HepG2 (cell line): ENCODE measurements at regions not wholly inside any gene's neighbourhood (a gene's known extent, or its start where the extent isn't known, plus 50 kb on each side); places are given as distances from the start of the nearest gene placed in this dataset.

ENCODE experiments used
- ATRX ChIP-seq: sonication (generic); formaldehyde crosslinking; IDR thresholded peaks from 2 replicates; pipeline ENCODE4 v1.4.0; 2020; ENCODE audit warnings: missing genetic modification reagents, borderline replicate concordance
- CAMTA2 ChIP-seq: sonication (generic); formaldehyde crosslinking; IDR thresholded peaks from 2 replicates; pipeline ENCODE4 v1.4.0; 2020; ENCODE audit warnings: mild to moderate bottlenecking, missing genetic modification reagents, borderline replicate concordance
- HOXA3 ChIP-seq: sonication (generic); formaldehyde crosslinking; IDR thresholded peaks from 2 replicates; pipeline ENCODE4 v1.5.0; 2020; ENCODE audit warnings: missing genetic modification reagents
- ISL2 ChIP-seq: sonication (generic); formaldehyde crosslinking; IDR thresholded peaks from 2 replicates; pipeline ENCODE4 v1.5.0; 2020; ENCODE audit warnings: missing genetic modification reagents
- JUNB ChIP-seq: sonication (generic); formaldehyde crosslinking; IDR thresholded peaks from 2 replicates; pipeline ENCODE4 v1.8.0; 2022; ENCODE audit warnings: missing genetic modification reagents, mild to moderate bottlenecking, borderline replicate concordance
- JUND ChIP-seq: sonication (generic); formaldehyde crosslinking; IDR thresholded peaks from 2 replicates; pipeline ENCODE4 v1.8.0; 2022; ENCODE audit warnings: mild to moderate bottlenecking, missing genetic modification reagents
- KDM1A ChIP-seq: IDR thresholded peaks from 2 replicates; pipeline ENCODE4 v1.6.1; 2016; ENCODE audit warnings: missing compliant biosample characterization
- NFIC ChIP-seq: IDR thresholded peaks from 2 replicates; pipeline ENCODE4 v1.6.1; 2012; ENCODE audit warnings: mild to moderate bottlenecking, low read length, inconsistent platforms
- SALL2 ChIP-seq: sonication (generic); formaldehyde crosslinking; IDR thresholded peaks from 2 replicates; pipeline ENCODE4 v1.8.1; 2023; ENCODE audit warnings: mild to moderate bottlenecking, missing genetic modification reagents, inconsistent platforms
- TBX2 ChIP-seq: sonication (generic); formaldehyde crosslinking; IDR thresholded peaks from 2 replicates; pipeline ENCODE4 v1.5.0; 2020; ENCODE audit warnings: missing genetic modification reagents, mild to moderate bottlenecking, borderline replicate concordance
- ZFX ChIP-seq: sonication (generic); formaldehyde crosslinking; IDR thresholded peaks from 2 replicates; pipeline ENCODE4 v1.4.0; 2020; ENCODE audit warnings: mild to moderate bottlenecking, low read depth, missing genetic modification reagents, moderate library complexity
- ZNF256 ChIP-seq: sonication (generic); formaldehyde crosslinking; conservative IDR thresholded peaks from 2 replicates; pipeline ENCODE4 v1.4.0; 2020; ENCODE audit warnings: missing genetic modification reagents
- ZNF335 ChIP-seq: sonication (generic); formaldehyde crosslinking; IDR thresholded peaks from 2 replicates; pipeline ENCODE4 v1.4.0; 2020; ENCODE audit warnings: missing genetic modification reagents
- TF ChIP-seq, protein P1 (sequence below): sonication (generic); formaldehyde crosslinking; IDR thresholded peaks from 2 replicates; pipeline ENCODE4 v1.4.0; 2020; ENCODE audit warnings: missing genetic modification reagents, borderline replicate concordance
- TF ChIP-seq, protein P2 (sequence below): sonication (generic); formaldehyde crosslinking; IDR thresholded peaks from 2 replicates; pipeline ENCODE4 v1.4.0; 2020; ENCODE audit warnings: low read depth, mild to moderate bottlenecking, missing genetic modification reagents
- TF ChIP-seq, protein P3 (sequence below): sonication (generic); formaldehyde crosslinking; IDR thresholded peaks from 2 replicates; pipeline ENCODE4 v1.9.0; 2021; ENCODE audit warnings: mild to moderate bottlenecking, missing genetic modification reagents
- TF ChIP-seq, protein P4 (sequence below): IDR thresholded peaks from 2 replicates; pipeline ENCODE4 v1.6.1; 2016; ENCODE audit warnings: mild to moderate bottlenecking
- TF ChIP-seq, protein P5 (sequence below): sonication (generic); formaldehyde crosslinking; IDR thresholded peaks from 2 replicates; pipeline ENCODE4 v1.5.0; 2020; ENCODE audit warnings: missing genetic modification reagents, mild to moderate bottlenecking, borderline replicate concordance

DNA sequence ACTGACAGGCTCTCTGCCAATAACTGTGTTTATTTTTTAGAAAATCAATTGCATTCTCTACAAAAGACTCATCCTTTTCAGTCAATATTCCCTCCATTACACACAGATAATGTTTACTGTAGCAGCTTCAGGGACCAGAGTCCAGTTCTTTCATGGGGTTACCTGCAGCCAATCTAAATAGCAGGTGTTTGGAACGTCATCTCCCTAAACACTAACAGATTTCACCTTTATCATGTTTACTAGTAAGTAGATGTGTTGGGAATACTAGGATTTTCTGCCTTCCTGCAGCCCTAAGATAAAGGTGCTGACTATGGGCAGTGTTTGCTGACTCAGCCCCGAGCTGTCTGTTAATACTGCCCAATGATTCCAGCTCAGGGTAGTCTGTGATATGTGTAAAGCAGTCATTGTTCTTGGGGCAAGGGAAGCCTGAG lies 447.0 kb downstream of the KIF4B start (continued):
- TF ChIP-seq, protein P1, sequence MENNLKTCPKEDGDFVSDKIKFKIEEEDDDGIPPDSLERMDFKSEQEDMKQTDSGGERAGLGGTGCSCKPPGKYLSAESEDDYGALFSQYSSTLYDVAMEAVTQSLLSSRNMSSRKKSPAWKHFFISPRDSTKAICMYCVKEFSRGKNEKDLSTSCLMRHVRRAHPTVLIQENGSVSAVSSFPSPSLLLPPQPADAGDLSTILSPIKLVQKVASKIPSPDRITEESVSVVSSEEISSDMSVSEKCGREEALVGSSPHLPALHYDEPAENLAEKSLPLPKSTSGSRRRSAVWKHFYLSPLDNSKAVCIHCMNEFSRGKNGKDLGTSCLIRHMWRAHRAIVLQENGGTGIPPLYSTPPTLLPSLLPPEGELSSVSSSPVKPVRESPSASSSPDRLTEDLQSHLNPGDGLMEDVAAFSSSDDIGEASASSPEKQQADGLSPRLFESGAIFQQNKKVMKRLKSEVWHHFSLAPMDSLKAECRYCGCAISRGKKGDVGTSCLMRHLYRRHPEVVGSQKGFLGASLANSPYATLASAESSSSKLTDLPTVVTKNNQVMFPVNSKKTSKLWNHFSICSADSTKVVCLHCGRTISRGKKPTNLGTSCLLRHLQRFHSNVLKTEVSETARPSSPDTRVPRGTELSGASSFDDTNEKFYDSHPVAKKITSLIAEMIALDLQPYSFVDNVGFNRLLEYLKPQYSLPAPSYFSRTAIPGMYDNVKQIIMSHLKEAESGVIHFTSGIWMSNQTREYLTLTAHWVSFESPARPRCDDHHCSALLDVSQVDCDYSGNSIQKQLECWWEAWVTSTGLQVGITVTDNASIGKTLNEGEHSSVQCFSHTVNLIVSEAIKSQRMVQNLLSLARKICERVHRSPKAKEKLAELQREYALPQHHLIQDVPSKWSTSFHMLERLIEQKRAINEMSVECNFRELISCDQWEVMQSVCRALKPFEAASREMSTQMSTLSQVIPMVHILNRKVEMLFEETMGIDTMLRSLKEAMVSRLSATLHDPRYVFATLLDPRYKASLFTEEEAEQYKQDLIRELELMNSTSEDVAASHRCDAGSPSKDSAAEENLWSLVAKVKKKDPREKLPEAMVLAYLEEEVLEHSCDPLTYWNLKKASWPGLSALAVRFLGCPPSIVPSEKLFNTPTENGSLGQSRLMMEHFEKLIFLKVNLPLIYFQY (CRISPR knock-in tag), result no peak
- TF ChIP-seq, protein P2, sequence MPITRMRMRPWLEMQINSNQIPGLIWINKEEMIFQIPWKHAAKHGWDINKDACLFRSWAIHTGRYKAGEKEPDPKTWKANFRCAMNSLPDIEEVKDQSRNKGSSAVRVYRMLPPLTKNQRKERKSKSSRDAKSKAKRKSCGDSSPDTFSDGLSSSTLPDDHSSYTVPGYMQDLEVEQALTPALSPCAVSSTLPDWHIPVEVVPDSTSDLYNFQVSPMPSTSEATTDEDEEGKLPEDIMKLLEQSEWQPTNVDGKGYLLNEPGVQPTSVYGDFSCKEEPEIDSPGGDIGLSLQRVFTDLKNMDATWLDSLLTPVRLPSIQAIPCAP (CRISPR knock-in tag), result no peak
- TF ChIP-seq, protein P3, sequence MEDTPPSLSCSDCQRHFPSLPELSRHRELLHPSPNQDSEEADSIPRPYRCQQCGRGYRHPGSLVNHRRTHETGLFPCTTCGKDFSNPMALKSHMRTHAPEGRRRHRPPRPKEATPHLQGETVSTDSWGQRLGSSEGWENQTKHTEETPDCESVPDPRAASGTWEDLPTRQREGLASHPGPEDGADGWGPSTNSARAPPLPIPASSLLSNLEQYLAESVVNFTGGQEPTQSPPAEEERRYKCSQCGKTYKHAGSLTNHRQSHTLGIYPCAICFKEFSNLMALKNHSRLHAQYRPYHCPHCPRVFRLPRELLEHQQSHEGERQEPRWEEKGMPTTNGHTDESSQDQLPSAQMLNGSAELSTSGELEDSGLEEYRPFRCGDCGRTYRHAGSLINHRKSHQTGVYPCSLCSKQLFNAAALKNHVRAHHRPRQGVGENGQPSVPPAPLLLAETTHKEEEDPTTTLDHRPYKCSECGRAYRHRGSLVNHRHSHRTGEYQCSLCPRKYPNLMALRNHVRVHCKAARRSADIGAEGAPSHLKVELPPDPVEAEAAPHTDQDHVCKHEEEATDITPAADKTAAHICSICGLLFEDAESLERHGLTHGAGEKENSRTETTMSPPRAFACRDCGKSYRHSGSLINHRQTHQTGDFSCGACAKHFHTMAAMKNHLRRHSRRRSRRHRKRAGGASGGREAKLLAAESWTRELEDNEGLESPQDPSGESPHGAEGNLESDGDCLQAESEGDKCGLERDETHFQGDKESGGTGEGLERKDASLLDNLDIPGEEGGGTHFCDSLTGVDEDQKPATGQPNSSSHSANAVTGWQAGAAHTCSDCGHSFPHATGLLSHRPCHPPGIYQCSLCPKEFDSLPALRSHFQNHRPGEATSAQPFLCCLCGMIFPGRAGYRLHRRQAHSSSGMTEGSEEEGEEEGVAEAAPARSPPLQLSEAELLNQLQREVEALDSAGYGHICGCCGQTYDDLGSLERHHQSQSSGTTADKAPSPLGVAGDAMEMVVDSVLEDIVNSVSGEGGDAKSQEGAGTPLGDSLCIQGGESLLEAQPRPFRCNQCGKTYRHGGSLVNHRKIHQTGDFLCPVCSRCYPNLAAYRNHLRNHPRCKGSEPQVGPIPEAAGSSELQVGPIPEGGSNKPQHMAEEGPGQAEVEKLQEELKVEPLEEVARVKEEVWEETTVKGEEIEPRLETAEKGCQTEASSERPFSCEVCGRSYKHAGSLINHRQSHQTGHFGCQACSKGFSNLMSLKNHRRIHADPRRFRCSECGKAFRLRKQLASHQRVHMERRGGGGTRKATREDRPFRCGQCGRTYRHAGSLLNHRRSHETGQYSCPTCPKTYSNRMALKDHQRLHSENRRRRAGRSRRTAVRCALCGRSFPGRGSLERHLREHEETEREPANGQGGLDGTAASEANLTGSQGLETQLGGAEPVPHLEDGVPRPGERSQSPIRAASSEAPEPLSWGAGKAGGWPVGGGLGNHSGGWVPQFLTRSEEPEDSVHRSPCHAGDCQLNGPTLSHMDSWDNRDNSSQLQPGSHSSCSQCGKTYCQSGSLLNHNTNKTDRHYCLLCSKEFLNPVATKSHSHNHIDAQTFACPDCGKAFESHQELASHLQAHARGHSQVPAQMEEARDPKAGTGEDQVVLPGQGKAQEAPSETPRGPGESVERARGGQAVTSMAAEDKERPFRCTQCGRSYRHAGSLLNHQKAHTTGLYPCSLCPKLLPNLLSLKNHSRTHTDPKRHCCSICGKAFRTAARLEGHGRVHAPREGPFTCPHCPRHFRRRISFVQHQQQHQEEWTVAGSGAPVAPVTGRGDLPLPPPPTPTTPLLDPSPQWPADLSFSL (CRISPR knock-in tag), result no peak
- TF ChIP-seq NFIC, result peak; percentile 100
- no peak for TF ChIP-seq ATRX (CRISPR knock-in tag)
- TF ChIP-seq ISL2 (CRISPR knock-in tag), result peak; percentile 93
- peak; percentile 93 for TF ChIP-seq TBX2 (CRISPR knock-in tag)
- peak; percentile 38; the same call in 1 of the 2 replicates for TF ChIP-seq HOXA3 (CRISPR knock-in tag)
- no peak for TF ChIP-seq ZNF256 (CRISPR knock-in tag)
- no peak for TF ChIP-seq CAMTA2 (CRISPR knock-in tag)
- TF ChIP-seq KDM1A, result no peak
- peak; percentile 94 for TF ChIP-seq JUND (CRISPR knock-in tag)
- no peak for TF ChIP-seq SALL2 (CRISPR knock-in tag)
- no peak for TF ChIP-seq ZNF335 (CRISPR knock-in tag)
- TF ChIP-seq, protein P4, sequence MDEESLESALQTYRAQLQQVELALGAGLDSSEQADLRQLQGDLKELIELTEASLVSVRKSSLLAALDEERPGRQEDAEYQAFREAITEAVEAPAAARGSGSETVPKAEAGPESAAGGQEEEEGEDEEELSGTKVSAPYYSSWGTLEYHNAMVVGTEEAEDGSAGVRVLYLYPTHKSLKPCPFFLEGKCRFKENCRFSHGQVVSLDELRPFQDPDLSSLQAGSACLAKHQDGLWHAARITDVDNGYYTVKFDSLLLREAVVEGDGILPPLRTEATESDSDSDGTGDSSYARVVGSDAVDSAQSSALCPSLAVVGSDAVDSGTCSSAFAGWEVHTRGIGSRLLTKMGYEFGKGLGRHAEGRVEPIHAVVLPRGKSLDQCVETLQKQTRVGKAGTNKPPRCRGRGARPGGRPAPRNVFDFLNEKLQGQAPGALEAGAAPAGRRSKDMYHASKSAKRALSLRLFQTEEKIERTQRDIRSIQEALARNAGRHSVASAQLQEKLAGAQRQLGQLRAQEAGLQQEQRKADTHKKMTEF, result peak; percentile 96
- TF ChIP-seq ZFX, result no peak
- TF ChIP-seq, protein P5, sequence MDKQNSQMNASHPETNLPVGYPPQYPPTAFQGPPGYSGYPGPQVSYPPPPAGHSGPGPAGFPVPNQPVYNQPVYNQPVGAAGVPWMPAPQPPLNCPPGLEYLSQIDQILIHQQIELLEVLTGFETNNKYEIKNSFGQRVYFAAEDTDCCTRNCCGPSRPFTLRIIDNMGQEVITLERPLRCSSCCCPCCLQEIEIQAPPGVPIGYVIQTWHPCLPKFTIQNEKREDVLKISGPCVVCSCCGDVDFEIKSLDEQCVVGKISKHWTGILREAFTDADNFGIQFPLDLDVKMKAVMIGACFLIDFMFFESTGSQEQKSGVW (CRISPR knock-in tag), result no peak
- peak; percentile 96 for TF ChIP-seq JUNB (CRISPR knock-in tag)
